Nephron (organoid): ENCODE measurements at regions not wholly inside any gene's neighbourhood (a gene's known extent, or its start where the extent isn't known, plus 50 kb on each side); places are given as distances from the start of the nearest gene placed in this dataset.

Experiments
- H3K27ac Mint-ChIP-seq, 3 experiments: 2 replicates each; pipeline ENCODE4 v1.8.0; 2020; ENCODE audit warnings: mixed read lengths in 3 of 3, mild to moderate bottlenecking in 2 of 3, moderate library complexity in 1 of 3
- H3K27me3 Mint-ChIP-seq: 2 replicates; pipeline ENCODE4 v1.8.0; 2021; ENCODE audit warnings: low read depth, mild to moderate bottlenecking, moderate library complexity, mixed read lengths
- H3K36me3 Mint-ChIP-seq: 2 replicates; pipeline ENCODE4 v1.8.0; 2020; ENCODE audit warnings: low read depth, mixed read lengths
- H3K4me1 Mint-ChIP-seq: 2 replicates; pipeline ENCODE4 v1.8.0; 2020; ENCODE audit warnings: mixed read lengths
- H3K4me3 Mint-ChIP-seq, 3 experiments: 2 replicates each; pipeline ENCODE4 v1.8.0; 2020; ENCODE audit warnings: mild to moderate bottlenecking in 3 of 3, mixed read lengths in 3 of 3, moderate library complexity in 2 of 3
- H3K9me3 Mint-ChIP-seq: 2 replicates; pipeline ENCODE4 v1.8.0; 2020; ENCODE audit warnings: mixed read lengths
- CTCF ChIP-seq, 3 experiments: fragments of 200-600 bp; sonication (generic); IDR thresholded peaks; one replicate each; pipeline ENCODE4 v1.5.0; 2021; ENCODE audit warnings: antibody characterized with exemption in 3 of 3; ENCODE audit not compliant: unreplicated experiment in 3 of 3

DNA sequence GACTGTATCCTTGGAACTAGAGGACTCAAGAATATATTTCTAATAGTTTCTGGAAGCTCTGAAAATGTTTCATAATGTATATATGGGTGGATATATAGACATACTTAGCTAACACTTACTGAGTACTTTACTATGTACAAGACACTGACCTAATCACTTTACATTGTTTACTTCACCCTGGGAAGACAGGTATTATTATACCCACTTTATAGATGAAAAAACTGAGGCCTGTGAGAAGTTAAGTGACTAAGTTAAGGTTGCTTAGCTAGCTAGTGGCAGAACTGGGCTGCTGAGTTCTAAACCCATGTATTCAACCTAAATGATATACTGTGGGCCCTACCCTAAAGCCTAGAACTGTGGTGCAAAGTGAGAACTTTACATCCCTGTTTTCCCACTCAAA is 79.1 kb upstream of the SSTR1 start:
- H3K9me3 Mint-ChIP-seq: peaks cover 2% of the 10 kb centered on the region
- no peaks in the 10 kb centered on the region for H3K4me1 Mint-ChIP-seq
- no peak overlapping the region for H3K27ac Mint-ChIP-seq
- no peak for TF ChIP-seq CTCF (IDR thresholded peaks at IDR 0.05; ENCODE audit: unreplicated experiment in 3 of 3)
- H3K36me3 Mint-ChIP-seq: no peaks in the 10 kb centered on the region
- H3K4me3 Mint-ChIP-seq: no peak overlapping the region
- peaks cover 4% of the 10 kb centered on the region for H3K27me3 Mint-ChIP-seq

DNA sequence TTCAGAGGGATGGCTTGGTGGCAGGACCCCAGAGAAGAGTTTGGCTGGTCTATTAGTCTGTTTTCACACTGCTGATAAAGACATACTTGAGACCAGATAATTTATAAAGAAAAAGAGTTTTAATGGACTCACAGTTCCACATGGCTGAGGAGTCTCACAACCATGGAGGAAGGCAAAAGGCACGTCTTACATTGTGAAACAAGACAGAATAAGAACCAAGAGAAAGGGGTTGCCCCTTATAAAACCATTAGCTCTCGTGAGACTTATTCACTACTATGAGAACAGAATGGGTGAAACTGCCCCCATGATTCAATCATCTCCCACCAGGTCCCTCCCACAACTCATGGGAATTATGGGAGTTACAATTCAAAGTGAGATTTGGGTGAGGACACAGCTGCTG is 78.5 kb upstream of the SSTR1 start:
- Mint-ChIP-seq H3K4me3 (no peak overlapping the region), H3K36me3 (no peaks in the 10 kb centered on the region), H3K4me1 (no peaks in the 10 kb centered on the region), H3K9me3 (peaks cover 2% of the 10 kb centered on the region), H3K27ac (no peak overlapping the region), H3K27me3 (peaks cover 4% of the 10 kb centered on the region)
- TF ChIP-seq CTCF (IDR thresholded peaks at IDR 0.05; ENCODE audit: unreplicated experiment in 3 of 3): no peak

DNA sequence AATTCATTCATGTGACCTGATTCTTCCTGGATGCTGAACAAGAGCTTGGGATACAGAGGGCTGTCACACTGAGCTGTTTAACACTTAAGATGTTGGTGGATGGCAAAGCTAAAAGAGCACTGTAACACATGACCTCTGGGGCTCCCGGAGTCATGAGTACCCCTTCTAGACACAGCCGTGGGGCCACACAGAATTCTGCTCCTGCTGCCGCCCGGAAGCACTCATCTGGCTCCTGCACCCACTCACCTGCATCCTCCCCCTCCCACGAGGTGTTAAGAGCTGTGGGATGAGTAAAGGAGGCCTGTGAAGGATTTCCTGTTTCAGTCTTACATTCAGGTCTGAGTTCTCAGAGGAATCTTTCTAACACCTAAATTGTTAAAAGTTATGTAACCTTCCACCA is 78.0 kb upstream of the SSTR1 start:
- H3K4me3 Mint-ChIP-seq: no peak overlapping the region
- H3K36me3 Mint-ChIP-seq: no peaks in the 10 kb centered on the region
- H3K4me1 Mint-ChIP-seq: no peaks in the 10 kb centered on the region
- TF ChIP-seq CTCF (IDR thresholded peaks at IDR 0.05; ENCODE audit: unreplicated experiment in 3 of 3): no peak
- H3K27ac Mint-ChIP-seq: no peak overlapping the region
- peaks cover 4% of the 10 kb centered on the region for H3K27me3 Mint-ChIP-seq
- H3K9me3 Mint-ChIP-seq: peaks cover 2% of the 10 kb centered on the region

- TF ChIP-seq CTCF (IDR thresholded peaks at IDR 0.05; ENCODE audit: unreplicated experiment in 3 of 3): no peak
- Mint-ChIP-seq H3K27ac (no peak overlapping the region), H3K36me3 (no peaks in the 10 kb centered on the region), H3K27me3 (no peaks in the 10 kb centered on the region), H3K4me3 (no peak overlapping the region), H3K4me1 (no peaks in the 10 kb centered on the region), H3K9me3 (peaks cover 2% of the 10 kb centered on the region)
These were observed 73.2 kb upstream of the SSTR1 start for GRCh38 chr14:38134416-38135030.

GRCh38 chr14:38135106-38135867 is 72.4 kb upstream of the SSTR1 start:
- no peaks in the 10 kb centered on the region for H3K27me3 Mint-ChIP-seq
- H3K4me1 Mint-ChIP-seq: no peaks in the 10 kb centered on the region
- no peak for TF ChIP-seq CTCF (IDR thresholded peaks at IDR 0.05; ENCODE audit: unreplicated experiment in 3 of 3)
- no peaks in the 10 kb centered on the region for H3K36me3 Mint-ChIP-seq
- no peak overlapping the region for H3K4me3 Mint-ChIP-seq
- H3K27ac Mint-ChIP-seq: no peak overlapping the region
- no peaks in the 10 kb centered on the region for H3K9me3 Mint-ChIP-seq

- Mint-ChIP-seq H3K4me1 (no peaks in the 10 kb centered on the region), H3K4me3 (no peak overlapping the region), H3K9me3 (no peaks in the 10 kb centered on the region), H3K27ac (no peak overlapping the region), H3K27me3 (no peaks in the 10 kb centered on the region), H3K36me3 (no peaks in the 10 kb centered on the region)
- no peak for TF ChIP-seq CTCF (IDR thresholded peaks at IDR 0.05; ENCODE audit: unreplicated experiment in 3 of 3)
These were observed 70.7 kb upstream of the SSTR1 start for GRCh38 chr14:38137005-38137404.
